H1 (cell line): ENCODE measurements at regions not wholly inside any gene's neighbourhood (a gene's known extent, or its start where the extent isn't known, plus 50 kb on each side); places are given as distances from the start of the nearest gene placed in this dataset.

Experiments
- CHD1 ChIP-seq: IDR thresholded peaks from 2 replicates; pipeline ENCODE4 v1.6.1; 2012; ENCODE audit warnings: low read depth, low read length, improper control_type of control experiment
- CHD2 ChIP-seq: IDR thresholded peaks from 2 replicates; pipeline ENCODE4 v1.6.1; 2012; ENCODE audit warnings: low read length, improper control_type of control experiment
- GABPA ChIP-seq: IDR thresholded peaks from 2 replicates; pipeline ENCODE4 v1.6.1; 2011; ENCODE audit warnings: mild to moderate bottlenecking, low read length, moderate library complexity, borderline replicate concordance; ENCODE audit not compliant: insufficient read depth
- KDM1A ChIP-seq: fragments of 200-600, 300-600 bp; sonication (generic); IDR thresholded peaks from 2 replicates; pipeline ENCODE4 v1.7.1; 2016; ENCODE audit warnings: mild to moderate bottlenecking, low read length, borderline replicate concordance

DNA sequence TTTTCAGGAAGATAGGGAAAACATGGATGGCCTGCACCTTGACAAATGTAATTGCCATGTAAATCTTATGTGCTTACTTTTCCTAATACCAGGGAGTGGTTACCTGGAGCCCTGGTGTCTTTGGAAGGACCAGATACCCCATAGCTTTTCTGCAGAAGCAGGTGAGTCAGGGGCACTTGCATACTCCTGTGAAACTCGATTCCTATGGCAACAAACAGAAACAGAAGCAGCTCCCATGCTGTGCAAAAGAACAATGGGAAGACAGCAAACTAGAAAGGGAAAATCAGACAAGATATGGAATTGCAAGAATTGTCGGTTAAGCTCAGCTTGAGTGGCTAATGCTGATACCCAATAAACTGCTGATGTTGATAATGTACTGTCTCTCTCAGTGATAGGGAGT lies 117.4 kb upstream of the AFF2 start (continued):
- TF ChIP-seq KDM1A (no peak), CHD2 (no peak), CHD1 (no peak), GABPA (no peak)
- TF ChIP-seq, all 59 proteins: peak for 0
